ENCODE measurements at regions not wholly inside any gene's neighbourhood (a gene's known extent, or its start where the extent isn't known, plus 50 kb on each side); places are given as distances from the start of the nearest gene placed in this dataset.
"Not testable (repeated sequence)": the region's sequence is repeated elsewhere in the genome, so short reads cannot be mapped to it uniquely, and the experiment has no call there.

GRCh38 chr14:48429512-48429911 lies 754.1 kb upstream of the MDGA2 start:
- no peak for DNase-seq (ENCODE audit: low read depth, low spot score)

GRCh38 chr14:48417715-48418500 lies 742.5 kb upstream of the MDGA2 start:
- no peak for DNase-seq (ENCODE audit: low read depth, low spot score)

GRCh38 chr14:48401321-48401720 lies 725.9 kb upstream of the MDGA2 start:
- no peak for DNase-seq (ENCODE audit: low read depth, low spot score)

- no peak for DNase-seq (ENCODE audit: low read depth, low spot score)
Measured at GRCh38 chr14:48398675-48399282, 723.4 kb upstream of the MDGA2 start.

GRCh38 chr14:48391661-48392060 lies 716.3 kb upstream of the MDGA2 start:
- DNase-seq (ENCODE audit: low read depth, low spot score) = no peak

GRCh38 chr14:48390346-48390745 lies 714.9 kb upstream of the MDGA2 start:
- DNase-seq (ENCODE audit: low read depth, low spot score) = no peak

GRCh38 chr14:48384821-48385220 lies 709.4 kb upstream of the MDGA2 start:
- no peak for DNase-seq (ENCODE audit: low read depth, low spot score)

GRCh38 chr14:48382961-48383360 lies 707.6 kb upstream of the MDGA2 start:
- no peak for DNase-seq (ENCODE audit: low read depth, low spot score)

- DNase-seq (ENCODE audit: low read depth, low spot score) = no peak
Measured at GRCh38 chr14:48378541-48378940, 703.1 kb upstream of the MDGA2 start.

- no peak for DNase-seq (ENCODE audit: low read depth, low spot score)
Measured at GRCh38 chr14:48373981-48374380, 698.6 kb upstream of the MDGA2 start.

- no peak for DNase-seq (ENCODE audit: low read depth, low spot score)
Measured at GRCh38 chr14:48350971-48351370, 675.6 kb upstream of the MDGA2 start.

GRCh38 chr14:48349689-48350088 lies 674.3 kb upstream of the MDGA2 start:
- no peak for DNase-seq (ENCODE audit: low read depth, low spot score)

- no peak for DNase-seq (ENCODE audit: low read depth, low spot score)
Measured at GRCh38 chr14:48341069-48341468, 665.7 kb upstream of the MDGA2 start.

GRCh38 chr14:48333221-48333920 lies 658.0 kb upstream of the MDGA2 start:
- DNase-seq (ENCODE audit: low read depth, low spot score) = no peak

GRCh38 chr14:48331421-48331820 lies 656.0 kb upstream of the MDGA2 start:
- no peak for DNase-seq (ENCODE audit: low read depth, low spot score)

- DNase-seq (ENCODE audit: low read depth, low spot score) = no peak
Measured at GRCh38 chr14:48325486-48325885, 650.1 kb upstream of the MDGA2 start.

- no peak for DNase-seq (ENCODE audit: low read depth, low spot score)
Measured at GRCh38 chr14:48323665-48324064, 648.3 kb upstream of the MDGA2 start.

GRCh38 chr14:48319823-48320222 lies 644.4 kb upstream of the MDGA2 start:
- DNase-seq (ENCODE audit: low read depth, low spot score) = no peak

GRCh38 chr14:48304729-48305128 lies 629.3 kb upstream of the MDGA2 start:
- DNase-seq (ENCODE audit: low read depth, low spot score) = no peak

- DNase-seq (ENCODE audit: low read depth, low spot score) = no peak
Measured at GRCh38 chr14:48289701-48290100, 614.3 kb upstream of the MDGA2 start.

- not testable (repeated sequence) for DNase-seq (ENCODE audit: low read depth, low spot score)
Measured at GRCh38 chr14:48285217-48285616, 609.8 kb upstream of the MDGA2 start.

GRCh38 chr14:48275301-48275700 lies 599.9 kb upstream of the MDGA2 start:
- no peak for DNase-seq (ENCODE audit: low read depth, low spot score)

GRCh38 chr14:48274826-48275225 lies 599.4 kb upstream of the MDGA2 start:
- DNase-seq (ENCODE audit: low read depth, low spot score) = no peak
